Ovary (tissue), 3 donors: ENCODE measurements at regions not wholly inside any gene's neighbourhood (a gene's known extent, or its start where the extent isn't known, plus 50 kb on each side); places are given as distances from the start of the nearest gene placed in this dataset.

ENCODE experiments used
- CTCF ChIP-seq, 3 donors: fragments of 450-650 bp in 2 of 3; fragments of 200-600 bp in 1 of 3; IDR thresholded peaks; one replicate each; pipeline versions ENCODE4 v1.5.1 to v1.8.0; 2016 to 2022; ENCODE audit warnings: antibody characterized with exemption in 3 of 3, mild to moderate bottlenecking in 1 of 3
- POLR2A ChIP-seq: fragments of 450-650 bp; IDR thresholded peaks from one replicate; pipeline ENCODE4 v1.6.1; 2017; ENCODE audit warnings: antibody characterized with exemption, mild to moderate bottlenecking, moderate library complexity
- donor health status: DM: no; HTN: no; CAD: no.

DNA sequence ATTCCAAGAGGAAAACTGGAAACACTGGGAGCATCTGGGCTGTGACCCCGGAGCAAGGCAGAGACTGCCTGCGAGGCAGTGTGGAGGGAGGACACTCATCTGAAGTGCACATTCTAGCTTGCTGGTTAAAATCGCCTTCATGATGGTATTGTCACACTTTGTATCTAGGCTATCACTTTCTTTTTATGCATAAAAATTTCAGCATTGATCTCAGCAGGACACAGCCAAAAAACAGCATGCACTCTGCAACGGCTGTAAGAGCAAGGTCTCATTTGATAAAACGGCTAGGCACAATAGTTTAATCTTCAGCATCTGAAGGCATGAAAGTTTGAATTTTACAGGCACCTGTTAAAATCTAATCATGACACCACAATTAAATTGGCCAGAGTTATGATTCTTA, 110.8 kb upstream of the IRX1 start:
- TF ChIP-seq CTCF (IDR thresholded peaks at IDR 0.05) (no peak), POLR2A (no peak)
